IMR-90 (cell line): ENCODE measurements at regions not wholly inside any gene's neighbourhood (a gene's known extent, or its start where the extent isn't known, plus 50 kb on each side); places are given as distances from the start of the nearest gene placed in this dataset.

Experiments used
- ATAC-seq: fragments of 200-7000 bp; cut with Tn5 transposase; 2 replicates; pipeline ENCODE4 v1.9.1; 2020; ENCODE audit warnings: low read depth, mild to moderate bottlenecking, moderate library complexity
- BruUV-seq: library from RNA; stranded (reverse); fragments of 400-500 nt; replicated peaks from 2 replicates; lab custom pipeline; 2021; lab: Mats Ljungman, UMichigan
- CTCF ChIA-PET: fragments of 300-600 bp; formaldehyde crosslinking; extraction: SDS; loops from one replicate; lab custom pipeline; 2021; ENCODE audit warnings: antibody characterized with exemption; lab: Yijun Ruan, JAX
- POLR2A ChIA-PET: fragments of 300-600 bp; sonication (Branson Sonifier 250); formaldehyde crosslinking; loops from one replicate; lab custom pipeline; 2022; ENCODE audit warnings: antibody characterized with exemption; ENCODE audit not compliant: unreplicated experiment; lab: Charles Lee
- DNase-seq: peaks from one replicate; pipeline ENCODE4 v3.0.0; 2013
- H2AFZ ChIP-seq: replicated peaks from 2 replicates; pipeline ENCODE3; 2013; ENCODE audit warnings: low read length, mild to moderate bottlenecking; ENCODE audit not compliant: poor library complexity
- H2AK5ac ChIP-seq: 2 replicates; pipeline ENCODE4 v1.6.1; 2013; ENCODE audit warnings: low read depth, low read length, inconsistent platforms
- H2AK9ac ChIP-seq: replicated peaks from 2 replicates; pipeline ENCODE3; 2013; ENCODE audit warnings: mild to moderate bottlenecking, low read depth, low read length, moderate library complexity; ENCODE audit not compliant: poor library complexity
- H2BK120ac ChIP-seq: 2 replicates; pipeline ENCODE4 v1.6.1; 2013; ENCODE audit warnings: low read depth, low read length, inconsistent platforms
- H2BK15ac ChIP-seq: 3 replicates; pipeline ENCODE4 v1.6.1; 2013; ENCODE audit warnings: low read depth, low read length, inconsistent platforms
- H2BK20ac ChIP-seq: 2 replicates; pipeline ENCODE4 v1.6.1; 2013; ENCODE audit warnings: low read depth, mild to moderate bottlenecking, inconsistent platforms, low read length, moderate library complexity
- H2BK5ac ChIP-seq: 2 replicates; pipeline ENCODE4 v1.6.1; 2013; ENCODE audit warnings: mild to moderate bottlenecking, low read depth, low read length, inconsistent platforms; ENCODE audit not compliant: poor library complexity, severe bottlenecking
- H3K14ac ChIP-seq: replicated peaks from 2 replicates; pipeline ENCODE4 v1.6.1; 2013; ENCODE audit warnings: low read depth, low read length, inconsistent platforms
- H3K18ac ChIP-seq: 2 replicates; pipeline ENCODE4 v1.6.1; 2013; ENCODE audit warnings: low read depth, low read length, control low read depth
- H3K23ac ChIP-seq: 2 replicates; pipeline ENCODE4 v1.6.1; 2013; ENCODE audit warnings: low read depth, low read length, inconsistent platforms
- H3K27ac ChIP-seq: 2 replicates; pipeline ENCODE4 v1.5.1; 2013; ENCODE audit warnings: mild to moderate bottlenecking, control low read depth, low read length; ENCODE audit not compliant: insufficient read depth
- H3K27me3 ChIP-seq: 2 replicates; pipeline ENCODE4 v1.6.1; 2013; ENCODE audit warnings: low read length; ENCODE audit not compliant: control insufficient read depth, insufficient read depth
- H3K36me3 ChIP-seq: 2 replicates; pipeline ENCODE4 v1.6.1; 2013; ENCODE audit warnings: low read length, mixed read lengths; ENCODE audit not compliant: control insufficient read depth, insufficient read depth
- H3K4ac ChIP-seq: 2 replicates; pipeline ENCODE4 v1.6.1; 2013; ENCODE audit warnings: low read depth, low read length, inconsistent platforms
- H3K4me1 ChIP-seq: 2 replicates; pipeline ENCODE4 v1.6.1; 2013; ENCODE audit warnings: low read length, mixed read lengths; ENCODE audit not compliant: control insufficient read depth, insufficient read depth
- H3K4me2 ChIP-seq: 2 replicates; pipeline ENCODE4 v1.6.1; 2013; ENCODE audit warnings: low read depth, mild to moderate bottlenecking, control low read depth, low read length, moderate library complexity
- H3K4me3 ChIP-seq: 2 replicates; pipeline ENCODE4 v1.5.1; 2013; ENCODE audit warnings: low read depth, mild to moderate bottlenecking, control low read depth, low read length, moderate library complexity; ENCODE audit not compliant: insufficient read depth
- H3K56ac ChIP-seq: 2 replicates; pipeline ENCODE4 v1.6.1; 2013; ENCODE audit warnings: low read length, inconsistent platforms; ENCODE audit not compliant: insufficient read depth; ENCODE audit errors: extremely low read depth
- H3K79me1 ChIP-seq, 2 experiments: 2 replicates each; pipeline ENCODE4 v1.6.1; 2013; ENCODE audit warnings: low read length in 2 of 2, inconsistent platforms in 1 of 2, low read depth in 1 of 2
- H3K9ac ChIP-seq: 2 replicates; pipeline ENCODE4 v1.6.1; 2013; ENCODE audit warnings: low read depth, low read length, control low read depth
- H3K9me1 ChIP-seq: 2 replicates; pipeline ENCODE4 v1.6.1; 2013; ENCODE audit warnings: low read length, inconsistent platforms; ENCODE audit not compliant: insufficient read depth
- H3K9me3 ChIP-seq: 2 replicates; pipeline ENCODE4 v1.6.1; 2013; ENCODE audit warnings: low read length; ENCODE audit not compliant: control insufficient read depth, insufficient read depth
- H4K20me1 ChIP-seq: 2 replicates; pipeline ENCODE4 v1.6.1; 2013; ENCODE audit warnings: low read length, inconsistent platforms; ENCODE audit not compliant: insufficient read depth
- H4K5ac ChIP-seq: 2 replicates; pipeline ENCODE4 v1.6.1; 2013; ENCODE audit warnings: mild to moderate bottlenecking, low read depth, low read length, control low read depth
- H4K8ac ChIP-seq, 2 experiments: 2 replicates each; pipeline ENCODE4 v1.6.1; 2013; ENCODE audit warnings: low read depth in 2 of 2, low read length in 2 of 2, control low read depth in 1 of 2, inconsistent platforms in 1 of 2
- H4K91ac ChIP-seq: 2 replicates; pipeline ENCODE4 v1.6.1; 2013; ENCODE audit warnings: low read depth, low read length, inconsistent platforms; ENCODE audit not compliant: insufficient read depth
- CHD1 ChIP-seq: IDR thresholded peaks from 2 replicates; pipeline ENCODE4 v1.6.1; 2012; ENCODE audit warnings: low read depth, low read length, improper control_type of control experiment
- CTCF ChIP-seq: conservative IDR thresholded peaks from 2 replicates; pipeline ENCODE4 v1.5.1; 2012; ENCODE audit warnings: mild to moderate bottlenecking, low read depth, low read length, improper control_type of control experiment
- RFX5 ChIP-seq: IDR thresholded peaks from 2 replicates; pipeline ENCODE4 v1.8.0; 2012; ENCODE audit warnings: low read depth, mild to moderate bottlenecking, low read length, moderate library complexity
- WGBS, 2 experiments: methylation state at CpG; one replicate each; pipeline versions ENCODE4 v1.1.5 to v1.1.7; 2013; ENCODE audit warnings: missing lambda C conversion rate in 2 of 2; ENCODE audit not compliant: insufficient read length in 1 of 2; ENCODE audit errors: extremely low coverage in 2 of 2; 5-methylcytosine and 5-hydroxymethylcytosine counted together
- dilution Hi-C: fragments of 300-500 bp; cut with HindIII; formaldehyde crosslinking; loops from one replicate; pipeline ENCODE4 v1.14.3; 2018; ENCODE audit warnings: low sequenced_read_pairs; ENCODE audit not compliant: unreplicated experiment
- in situ Hi-C: fragments of 300-500 bp; cut with MboI; formaldehyde crosslinking; loops from 3 replicates; pipeline ENCODE4 v1.14.3; 2019; ENCODE audit warnings: low sequenced_read_pairs, inconsistent platforms, mixed read lengths
- intact Hi-C: fragments of 100-400 bp; cut with micrococcal nuclease; formaldehyde crosslinking; loops from 2 replicates; pipeline ENCODE4 v1.10.0; 2022

- Histone ChIP-seq H3K4me1 (no peaks in the 10 kb centered on the region), H2BK20ac (no peak overlapping the region), H2AK5ac (no peak overlapping the region), H3K4ac (no peak overlapping the region), H4K20me1 (no peaks in the 10 kb centered on the region), H3K36me3 (no peaks in the 10 kb centered on the region), H3K27ac (no peak overlapping the region), H3K9me1 (no peaks in the 10 kb centered on the region), H3K27me3 (no peaks in the 10 kb centered on the region), H2BK120ac (no peak overlapping the region), H2BK15ac (no peak overlapping the region), H2AK9ac (no peak overlapping the region), H3K56ac (no peak overlapping the region), H3K4me2 (no peak overlapping the region), H4K91ac (no peak overlapping the region), H3K18ac (no peak overlapping the region), H3K14ac (no peak overlapping the region), H4K8ac (no peak overlapping the region), H4K5ac (no peak overlapping the region), H3K79me1 (no peaks in the 10 kb centered on the region), H2AFZ (no peak overlapping the region), H3K9ac (no peak overlapping the region), H2BK5ac (no peak overlapping the region), H3K9me3 (peaks cover 11% of the 10 kb centered on the region), H3K4me3 (no peak overlapping the region), H3K23ac (no peak overlapping the region)
- no TSS peak for BruUV-seq
- POLR2A ChIA-PET: no interaction called here
- DNase-seq (no peak), ATAC-seq (no peak)
- CTCF ChIA-PET: interaction anchor here (0.6 kb wide), 1 partner anchor 494 kb away, joined by 5 read pairs; no protein-coding TSS in a partner anchor
- in situ Hi-C loops (no loop called here), intact Hi-C loops (no loop called here), dilution Hi-C loops (no loop called here)
- TF ChIP-seq CTCF (no peak), RFX5 (no peak), CHD1 (no peak)
- no CpG with 5 or more reads among the region's 3 CpGs for WGBS, 2 experiments
These were observed 631.4 kb upstream of the POT1 start for GRCh38 chr7:125561006-125561405.
